RWPE1 (cell line): ENCODE measurements at regions not wholly inside any gene's neighbourhood (a gene's known extent, or its start where the extent isn't known, plus 50 kb on each side); places are given as distances from the start of the nearest gene placed in this dataset.

Experiments used
- CTCF ChIA-PET: fragments of 350-600 bp; sonication (Branson Sonifier 250); formaldehyde crosslinking; extraction: SDS; loops from one replicate; lab custom pipeline; 2021; lab: Yijun Ruan, JAX
- POLR2A ChIA-PET: fragments of 400-600 bp; formaldehyde crosslinking; extraction: SDS; loops from one replicate; lab custom pipeline; 2020; ENCODE audit warnings: antibody characterized with exemption; ENCODE audit not compliant: low non-redundant PET; lab: Yijun Ruan, JAX
- DNase-seq: peaks from one replicate; pipeline ENCODE4 v3.0.0; 2012; ENCODE audit warnings: low spot score
- H3K27ac ChIP-seq: fragments of 450-650 bp; 2 replicates; pipeline ENCODE4 v1.5.1; 2017
- CTCF ChIP-seq: fragments of 450-650 bp; conservative IDR thresholded peaks from 2 replicates; pipeline ENCODE4 v1.5.1; 2017; ENCODE audit warnings: low read depth, mild to moderate bottlenecking

- H3K27ac ChIP-seq, result no peak overlapping the region
- no peak for TF ChIP-seq CTCF
- ChIA-PET CTCF (no interaction called here), POLR2A (no interaction called here)
- DNase-seq, result no peak
Measured at GRCh38 chr13:82698941-82699340, 1183.3 kb downstream of the SLITRK1 start.

GRCh38 chr13:82698383-82698782 is 1183.9 kb downstream of the SLITRK1 start:
- ChIA-PET CTCF (no interaction called here), POLR2A (no interaction called here)
- peak; percentile 8 for DNase-seq
- TF ChIP-seq CTCF, result no peak
- no peak overlapping the region for H3K27ac ChIP-seq

- H3K27ac ChIP-seq, result no peak overlapping the region
- ChIA-PET POLR2A (no interaction called here), CTCF (no interaction called here)
- no peak for TF ChIP-seq CTCF
- no peak for DNase-seq
Measured at GRCh38 chr13:82693607-82694006, 1188.7 kb downstream of the SLITRK1 start.

GRCh38 chr13:82688400-82688994 is 1193.8 kb downstream of the SLITRK1 start:
- DNase-seq, result no peak
- no peak overlapping the region for H3K27ac ChIP-seq

GRCh38 chr13:82687884-82688283 is 1194.4 kb downstream of the SLITRK1 start:
- CTCF ChIA-PET, result interaction anchor here (0.5 kb wide), 1 partner anchor 19 kb away, joined by 3 read pairs; no protein-coding TSS in a partner anchor
- DNase-seq, result no peak
- no peak for TF ChIP-seq CTCF
- POLR2A ChIA-PET, result no interaction called here
- no peak overlapping the region for H3K27ac ChIP-seq

More at GRCh38 chr13:82688400-82688994, 1193.8 kb downstream of the SLITRK1 start:
- no peak for TF ChIP-seq CTCF
- CTCF ChIA-PET, result interaction anchor here (0.5 kb wide), 1 partner anchor 20 kb away, joined by 3 read pairs; no protein-coding TSS in a partner anchor
- POLR2A ChIA-PET, result no interaction called here

- no peak for DNase-seq
- no peak overlapping the region for H3K27ac ChIP-seq
- no peak for TF ChIP-seq CTCF
- POLR2A ChIA-PET, result no interaction called here
- CTCF ChIA-PET, result no interaction called here
Measured at GRCh38 chr13:82681535-82681934, 1200.7 kb downstream of the SLITRK1 start.
